CD4-positive, alpha-beta T cell treated with Interleukin-1 beta for 1 hour (primary cell): ENCODE measurements at regions not wholly inside any gene's neighbourhood (a gene's known extent, or its start where the extent isn't known, plus 50 kb on each side); places are given as distances from the start of the nearest gene placed in this dataset.
"Not testable (repeated sequence)": the region's sequence is repeated elsewhere in the genome, so short reads cannot be mapped to it uniquely, and the experiment has no call there.

Experiments
- DNase-seq, 2 donors: peaks; one replicate each; pipeline ENCODE4 v3.0.0-alpha.2; 2020 to 2022

GRCh38 chr3:191884132-191884531 is 423.2 kb downstream of the PYDC2 start:
- no peak for DNase-seq

GRCh38 chr3:191889106-191889505 is 428.1 kb downstream of the PYDC2 start:
- no peak for DNase-seq

- DNase-seq: no peak
Measured at GRCh38 chr3:191889756-191890155, 428.8 kb downstream of the PYDC2 start.

- no peak for DNase-seq
Measured at GRCh38 chr3:191894406-191894805, 433.4 kb downstream of the PYDC2 start.

- DNase-seq: no peak
Measured at GRCh38 chr3:191901741-191902140, 440.8 kb downstream of the PYDC2 start.

GRCh38 chr3:191912616-191913204 is 451.7 kb downstream of the PYDC2 start:
- no peak for DNase-seq

- DNase-seq: no peak
Measured at GRCh38 chr3:191915712-191916111, 454.7 kb downstream of the PYDC2 start.

- DNase-seq: no peak
Measured at GRCh38 chr3:191919491-191920026, 458.6 kb downstream of the PYDC2 start.

GRCh38 chr3:191922570-191922969 is 461.6 kb downstream of the PYDC2 start:
- DNase-seq: no peak

- not testable (repeated sequence) for DNase-seq
Measured at GRCh38 chr3:191927183-191927817, 466.3 kb downstream of the PYDC2 start.

- DNase-seq: not testable (repeated sequence)
Measured at GRCh38 chr3:191927998-191928397, 467.0 kb downstream of the PYDC2 start.

- DNase-seq: no peak
Measured at GRCh38 chr3:191944835-191945234, 483.9 kb downstream of the PYDC2 start.

- DNase-seq: no peak
Measured at GRCh38 chr3:191952186-191952585, 491.2 kb downstream of the PYDC2 start.

- no peak for DNase-seq
Measured at GRCh38 chr3:191952609-191953008, 491.6 kb downstream of the PYDC2 start.

GRCh38 chr3:191958980-191959671 is 498.2 kb downstream of the PYDC2 start:
- no peak for DNase-seq

- no peak for DNase-seq
Measured at GRCh38 chr3:191959876-191960413, 499.0 kb downstream of the PYDC2 start.

GRCh38 chr3:191961022-191961421 is 500.1 kb downstream of the PYDC2 start:
- DNase-seq: no peak

GRCh38 chr3:191961529-191961928 is 500.6 kb downstream of the PYDC2 start:
- DNase-seq: no peak

GRCh38 chr3:191962324-191962723 is 501.4 kb downstream of the PYDC2 start:
- no peak for DNase-seq

- DNase-seq: no peak
Measured at GRCh38 chr3:191963182-191963581, 502.2 kb downstream of the PYDC2 start.

GRCh38 chr3:191966556-191966955 is 505.6 kb downstream of the PYDC2 start:
- no peak for DNase-seq

- DNase-seq: no peak
Measured at GRCh38 chr3:191968299-191968698, 507.3 kb downstream of the PYDC2 start.

GRCh38 chr3:191972714-191973398 is 511.9 kb downstream of the PYDC2 start:
- no peak for DNase-seq
